ENCODE measurements at regions not wholly inside any gene's neighbourhood (a gene's known extent, or its start where the extent isn't known, plus 50 kb on each side); places are given as distances from the start of the nearest gene placed in this dataset.
A peak's percentile ranks its signal among the peaks of the same experiment; 100 is the strongest.

DNA sequence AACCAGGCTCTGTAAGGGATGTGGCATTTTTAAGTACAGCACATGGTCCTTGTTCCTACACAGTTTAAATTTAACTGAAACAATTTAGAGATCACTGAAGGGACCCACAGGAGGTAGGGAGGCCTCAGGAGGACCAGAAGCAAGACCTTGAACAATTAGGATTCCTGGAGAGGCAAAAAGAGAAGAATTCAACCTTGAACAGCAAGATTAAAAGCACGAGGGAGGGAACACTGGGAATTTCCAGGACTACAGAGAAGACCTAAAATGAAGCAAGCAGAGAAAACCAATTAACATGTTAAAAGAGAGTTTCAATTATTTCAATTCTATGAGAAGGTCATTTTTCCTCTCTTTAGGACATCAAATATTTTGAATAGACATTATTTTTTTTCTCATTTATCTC is 160.3 kb downstream of the KCTD12 start:
- intact Hi-C loops (cut with micrococcal nuclease): no loop called here
- no peaks in the 10 kb centered on the region for H3K36me3 ChIP-seq
- TF ChIP-seq, protein P1, sequence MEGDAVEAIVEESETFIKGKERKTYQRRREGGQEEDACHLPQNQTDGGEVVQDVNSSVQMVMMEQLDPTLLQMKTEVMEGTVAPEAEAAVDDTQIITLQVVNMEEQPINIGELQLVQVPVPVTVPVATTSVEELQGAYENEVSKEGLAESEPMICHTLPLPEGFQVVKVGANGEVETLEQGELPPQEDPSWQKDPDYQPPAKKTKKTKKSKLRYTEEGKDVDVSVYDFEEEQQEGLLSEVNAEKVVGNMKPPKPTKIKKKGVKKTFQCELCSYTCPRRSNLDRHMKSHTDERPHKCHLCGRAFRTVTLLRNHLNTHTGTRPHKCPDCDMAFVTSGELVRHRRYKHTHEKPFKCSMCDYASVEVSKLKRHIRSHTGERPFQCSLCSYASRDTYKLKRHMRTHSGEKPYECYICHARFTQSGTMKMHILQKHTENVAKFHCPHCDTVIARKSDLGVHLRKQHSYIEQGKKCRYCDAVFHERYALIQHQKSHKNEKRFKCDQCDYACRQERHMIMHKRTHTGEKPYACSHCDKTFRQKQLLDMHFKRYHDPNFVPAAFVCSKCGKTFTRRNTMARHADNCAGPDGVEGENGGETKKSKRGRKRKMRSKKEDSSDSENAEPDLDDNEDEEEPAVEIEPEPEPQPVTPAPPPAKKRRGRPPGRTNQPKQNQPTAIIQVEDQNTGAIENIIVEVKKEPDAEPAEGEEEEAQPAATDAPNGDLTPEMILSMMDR (IDR thresholded peaks at IDR 0.05; ENCODE audit: borderline replicate concordance): no peak
- H3K4me3 ChIP-seq: no peak overlapping the region
- no peaks in the 10 kb centered on the region for H3K9me3 ChIP-seq (replicated peaks)
- H3K4me1 ChIP-seq: peaks cover 50% of the 10 kb centered on the region
- H3K27ac ChIP-seq (replicated peaks): peak overlapping the region; percentile 48
- DNase-seq: no peak
- no peaks in the 10 kb centered on the region for H3K27me3 ChIP-seq (ENCODE audit: low read depth)

DNA sequence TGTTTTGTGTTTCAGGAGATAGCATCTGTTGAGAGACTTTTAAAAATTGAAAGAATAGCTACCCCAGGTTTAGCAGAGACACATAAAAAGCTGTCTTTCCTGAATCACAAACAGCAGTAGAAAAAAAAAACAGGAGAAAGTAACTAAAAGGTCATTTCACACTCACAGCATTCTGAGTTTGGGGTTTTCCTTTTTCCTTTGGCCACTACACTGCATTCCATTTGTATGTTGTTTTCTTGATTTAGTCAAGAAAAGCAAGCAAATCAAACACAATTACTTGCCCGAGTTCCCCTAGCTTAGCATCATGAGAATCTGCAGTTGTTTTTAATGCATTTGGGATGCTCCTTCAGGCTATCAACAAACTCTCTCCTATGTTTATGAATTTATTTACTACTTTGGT is 161.0 kb downstream of the KCTD12 start:
- H3K9me3 ChIP-seq (replicated peaks): no peaks in the 10 kb centered on the region
- intact Hi-C loops (cut with micrococcal nuclease): no loop called here
- H3K4me1 ChIP-seq: peaks cover 44% of the 10 kb centered on the region
- DNase-seq: no peak
- H3K27ac ChIP-seq (replicated peaks): peak overlapping the region; percentile 48
- no peaks in the 10 kb centered on the region for H3K36me3 ChIP-seq
- TF ChIP-seq, protein P1 (IDR thresholded peaks at IDR 0.05; ENCODE audit: borderline replicate concordance): no peak
- H3K27me3 ChIP-seq (ENCODE audit: low read depth): no peaks in the 10 kb centered on the region
- H3K4me3 ChIP-seq: no peak overlapping the region

DNA sequence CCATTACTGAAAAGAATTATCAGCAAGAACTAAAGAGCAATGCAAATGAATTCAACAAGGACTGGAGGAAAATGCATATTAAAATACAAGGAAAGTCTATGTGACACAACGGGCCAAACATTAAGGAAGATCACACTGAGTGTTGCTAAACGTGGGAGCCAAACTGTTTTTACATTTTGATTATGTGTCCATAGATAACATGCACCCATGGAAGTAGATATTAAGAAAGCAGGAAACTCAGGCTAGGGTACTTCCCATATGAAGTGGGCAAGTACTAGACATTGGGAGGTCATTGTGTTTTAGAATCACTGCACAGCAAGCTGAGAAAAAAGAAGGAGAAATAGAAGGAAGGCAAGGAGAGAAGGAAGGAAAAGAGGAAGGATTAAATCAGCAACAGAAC is 161.8 kb downstream of the KCTD12 start:
- Histone ChIP-seq H3K27me3 (ENCODE audit: low read depth) (no peaks in the 10 kb centered on the region), H3K27ac (replicated peaks) (peak overlapping the region; percentile 64), H3K4me1 (peaks cover 37% of the 10 kb centered on the region), H3K4me3 (no peak overlapping the region), H3K36me3 (no peaks in the 10 kb centered on the region), H3K9me3 (replicated peaks) (no peaks in the 10 kb centered on the region)
- TF ChIP-seq, protein P1 (IDR thresholded peaks at IDR 0.05; ENCODE audit: borderline replicate concordance): no peak
- DNase-seq: no peak
- intact Hi-C loops (cut with micrococcal nuclease): no loop called here

DNA sequence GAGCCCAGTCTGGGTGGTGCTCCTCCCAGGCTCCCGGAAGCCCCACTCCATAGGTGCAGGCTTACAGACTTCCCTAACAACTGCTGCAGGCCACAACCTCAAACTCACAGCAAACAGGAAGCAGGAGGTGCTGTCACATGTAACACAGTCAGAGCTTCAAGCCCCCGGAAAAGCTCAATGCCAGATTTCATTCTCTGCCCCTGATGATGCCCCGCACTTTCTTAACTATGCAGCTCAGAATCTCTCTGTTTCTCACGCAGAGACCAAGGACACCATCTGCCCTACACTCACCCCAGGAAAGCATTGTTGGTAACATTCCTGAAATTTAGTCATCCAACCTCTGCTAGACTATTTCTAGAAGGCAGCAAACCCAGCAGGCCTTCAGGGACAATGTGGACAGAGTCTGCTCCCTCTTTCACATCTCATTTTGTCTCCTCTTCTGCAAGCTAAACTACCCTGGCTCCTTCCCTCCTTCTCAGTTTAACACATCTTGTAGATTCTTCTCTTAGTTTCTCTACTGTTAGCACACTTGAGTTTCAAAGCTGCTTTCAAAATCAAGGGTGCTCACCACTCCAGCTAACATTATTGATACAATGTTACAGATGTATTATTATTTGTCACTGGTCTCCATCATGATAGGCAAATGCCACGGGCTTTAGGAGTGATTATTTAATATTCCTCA is 162.5 kb downstream of the KCTD12 start:
- intact Hi-C loops (cut with micrococcal nuclease): no loop called here
- peak; percentile 15 for DNase-seq
- peak overlapping the region; percentile 64 for H3K27ac ChIP-seq (replicated peaks)

DNA sequence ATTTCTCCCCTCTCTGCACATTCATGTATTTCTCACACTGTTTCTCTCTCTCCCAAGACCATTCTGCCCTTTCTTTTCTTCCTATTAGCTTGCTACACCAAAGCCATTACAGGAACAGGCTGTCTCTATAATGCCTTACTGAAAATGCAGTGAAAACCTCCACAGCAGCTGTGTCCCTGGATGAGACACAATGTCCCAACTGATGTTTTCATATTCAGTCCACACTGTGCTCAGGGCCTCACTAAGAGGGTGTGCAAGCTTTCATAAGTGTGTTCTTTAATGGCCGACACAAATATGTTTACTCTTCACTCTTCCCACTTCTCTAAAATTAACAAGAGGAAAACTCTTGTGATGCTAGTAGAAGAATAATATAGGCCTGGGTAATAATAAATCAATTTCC is 163.4 kb downstream of the KCTD12 start:
- H3K27me3 ChIP-seq (ENCODE audit: low read depth): no peaks in the 10 kb centered on the region
- no peak overlapping the region for H3K27ac ChIP-seq (replicated peaks)
- DNase-seq: no peak
- H3K4me1 ChIP-seq: peaks cover 29% of the 10 kb centered on the region
- H3K9me3 ChIP-seq (replicated peaks): no peaks in the 10 kb centered on the region
- TF ChIP-seq, protein P1 (IDR thresholded peaks at IDR 0.05; ENCODE audit: borderline replicate concordance): no peak
- H3K36me3 ChIP-seq: no peaks in the 10 kb centered on the region
- intact Hi-C loops (cut with micrococcal nuclease): no loop called here
- no peak overlapping the region for H3K4me3 ChIP-seq

More for the DNA sequence above, 162.5 kb downstream of the KCTD12 start:
- Histone ChIP-seq H3K4me1 (peaks cover 30% of the 10 kb centered on the region), H3K36me3 (no peaks in the 10 kb centered on the region), H3K4me3 (no peak overlapping the region), H3K9me3 (replicated peaks) (no peaks in the 10 kb centered on the region), H3K27me3 (ENCODE audit: low read depth) (no peaks in the 10 kb centered on the region)
- TF ChIP-seq, protein P1 (IDR thresholded peaks at IDR 0.05; ENCODE audit: borderline replicate concordance): no peak

All from left ventricle myocardium inferior (tissue), 1 donor.